ENCODE measurements at regions not wholly inside any gene's neighbourhood (a gene's known extent, or its start where the extent isn't known, plus 50 kb on each side); places are given as distances from the start of the nearest gene placed in this dataset.

- no TSS peak for BruUV-seq (replicated peaks)
Measured at GRCh38 chrX:98077440-98077839, 1193.7 kb downstream of the RPA4 start.

More at GRCh38 chrX:98077440-98077839, 1193.7 kb downstream of the RPA4 start:
- H3K4me1 ChIP-seq (ENCODE audit: control insufficient read depth, insufficient read depth, low read length) = no peaks in the 10 kb centered on the region
- no peak overlapping the region for H2AK9ac ChIP-seq (replicated peaks; ENCODE audit: low read depth, low read length, poor library complexity)
- no peak for TF ChIP-seq CEBPB (IDR thresholded peaks at IDR 0.05; ENCODE audit: low read depth, low read length)
- no peak for TF ChIP-seq POLR2A (IDR thresholded peaks at IDR 0.05; ENCODE audit: low read depth, low read length)
- TF ChIP-seq MXI1 (IDR thresholded peaks at IDR 0.05; ENCODE audit: borderline replicate concordance, low read depth, low read length) = no peak
- TF ChIP-seq RFX5 (IDR thresholded peaks at IDR 0.05; ENCODE audit: low read depth, low read length) = no peak
- no peak for TF ChIP-seq CHD1 (IDR thresholded peaks at IDR 0.05; ENCODE audit: low read depth, low read length)
- no peak for TF ChIP-seq MAFK (IDR thresholded peaks at IDR 0.05; ENCODE audit: low read depth, low read length)
- TF ChIP-seq, protein P1, sequence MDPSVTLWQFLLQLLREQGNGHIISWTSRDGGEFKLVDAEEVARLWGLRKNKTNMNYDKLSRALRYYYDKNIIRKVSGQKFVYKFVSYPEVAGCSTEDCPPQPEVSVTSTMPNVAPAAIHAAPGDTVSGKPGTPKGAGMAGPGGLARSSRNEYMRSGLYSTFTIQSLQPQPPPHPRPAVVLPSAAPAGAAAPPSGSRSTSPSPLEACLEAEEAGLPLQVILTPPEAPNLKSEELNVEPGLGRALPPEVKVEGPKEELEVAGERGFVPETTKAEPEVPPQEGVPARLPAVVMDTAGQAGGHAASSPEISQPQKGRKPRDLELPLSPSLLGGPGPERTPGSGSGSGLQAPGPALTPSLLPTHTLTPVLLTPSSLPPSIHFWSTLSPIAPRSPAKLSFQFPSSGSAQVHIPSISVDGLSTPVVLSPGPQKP (IDR thresholded peaks at IDR 0.05; ENCODE audit: borderline replicate concordance, low read depth, low read length) = no peak
- TF ChIP-seq, protein P2, sequence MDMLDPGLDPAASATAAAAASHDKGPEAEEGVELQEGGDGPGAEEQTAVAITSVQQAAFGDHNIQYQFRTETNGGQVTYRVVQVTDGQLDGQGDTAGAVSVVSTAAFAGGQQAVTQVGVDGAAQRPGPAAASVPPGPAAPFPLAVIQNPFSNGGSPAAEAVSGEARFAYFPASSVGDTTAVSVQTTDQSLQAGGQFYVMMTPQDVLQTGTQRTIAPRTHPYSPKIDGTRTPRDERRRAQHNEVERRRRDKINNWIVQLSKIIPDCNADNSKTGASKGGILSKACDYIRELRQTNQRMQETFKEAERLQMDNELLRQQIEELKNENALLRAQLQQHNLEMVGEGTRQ (IDR thresholded peaks at IDR 0.05; ENCODE audit: low read depth, low read length) = no peak
- TF ChIP-seq RAD21 (IDR thresholded peaks at IDR 0.05; ENCODE audit: low read length) = no peak
- no peak for TF ChIP-seq RCOR1 (IDR thresholded peaks at IDR 0.05; ENCODE audit: insufficient replicate concordance, low read length)
- TF ChIP-seq SMC3 (IDR thresholded peaks at IDR 0.05; ENCODE audit: low read depth, low read length) = no peak
- TF ChIP-seq NFE2L2 (IDR thresholded peaks at IDR 0.05; ENCODE audit: low read depth, low read length) = no peak
- no peak for TF ChIP-seq CTCF (conservative IDR thresholded peaks at IDR 0.05; ENCODE audit: low read depth, low read length)
- no peak for TF ChIP-seq FOS (IDR thresholded peaks at IDR 0.05; ENCODE audit: low read depth, low read length)
- no peak for TF ChIP-seq BHLHE40 (IDR thresholded peaks at IDR 0.05; ENCODE audit: low read depth, low read length)
- no peak overlapping the region for H4K8ac ChIP-seq (ENCODE audit: low read depth in 2 of 2, low read length in 2 of 2)
- H3K18ac ChIP-seq (ENCODE audit: low read depth, low read length) = no peak overlapping the region
- H4K20me1 ChIP-seq (ENCODE audit: insufficient read depth, low read length) = no peaks in the 10 kb centered on the region
- no peak overlapping the region for H3K27ac ChIP-seq (ENCODE audit: insufficient read depth, low read length)
- in situ Hi-C loops (cut with MboI; ENCODE audit: low sequenced_read_pairs) = no loop called here
- H3K9me1 ChIP-seq (ENCODE audit: insufficient read depth, low read length) = no peaks in the 10 kb centered on the region
- WGBS, 2 experiments (ENCODE audit: extremely low coverage in 2 of 2, insufficient read length in 1 of 2) = no CpG with 5 or more reads among the region's 5 CpGs
- no peaks in the 10 kb centered on the region for H3K9me3 ChIP-seq (ENCODE audit: control insufficient read depth, insufficient read depth, low read length)
- no peak overlapping the region for H3K4me2 ChIP-seq (ENCODE audit: low read depth, low read length)
- H2AFZ ChIP-seq (replicated peaks; ENCODE audit: low read length, poor library complexity) = no peak overlapping the region
- H4K91ac ChIP-seq (ENCODE audit: insufficient read depth, low read depth, low read length) = no peak overlapping the region
- H2BK5ac ChIP-seq (ENCODE audit: low read depth, low read length, poor library complexity, severe bottlenecking) = no peak overlapping the region
- no peaks in the 10 kb centered on the region for H3K36me3 ChIP-seq (ENCODE audit: control insufficient read depth, insufficient read depth, low read length)
- ATAC-seq (ENCODE audit: low read depth) = no peak
- no peak overlapping the region for H2BK20ac ChIP-seq (ENCODE audit: low read depth, low read length)
- no peak overlapping the region for H3K23ac ChIP-seq (ENCODE audit: low read depth, low read length)
- H3K27me3 ChIP-seq (ENCODE audit: control insufficient read depth, insufficient read depth, low read length) = no peaks in the 10 kb centered on the region
- H3K14ac ChIP-seq (replicated peaks; ENCODE audit: low read depth, low read length) = no peak overlapping the region
- H3K79me1 ChIP-seq (ENCODE audit: low read depth in 1 of 2, low read length in 2 of 2) = no peaks in the 10 kb centered on the region
- no peak overlapping the region for H2BK120ac ChIP-seq (ENCODE audit: low read depth, low read length)
- no peak for DNase-seq
- dilution Hi-C loops (cut with HindIII; ENCODE audit: low sequenced_read_pairs, unreplicated experiment) = no loop called here
- H3K9ac ChIP-seq (ENCODE audit: low read depth, low read length) = no peak overlapping the region
- no peak overlapping the region for H4K5ac ChIP-seq (ENCODE audit: low read depth, low read length)
- intact Hi-C loops (cut with micrococcal nuclease) = no loop called here
- no peak overlapping the region for H3K4me3 ChIP-seq (ENCODE audit: insufficient read depth, low read depth, low read length)
- H2BK15ac ChIP-seq (ENCODE audit: low read depth, low read length) = no peak overlapping the region
- ChIA-PET POLR2A (ENCODE audit: unreplicated experiment) (no interaction called here), CTCF (no interaction called here)
- H3K4ac ChIP-seq (ENCODE audit: low read depth, low read length) = no peak overlapping the region
- no peak overlapping the region for H3K56ac ChIP-seq (ENCODE audit: extremely low read depth, insufficient read depth, low read length)
- no peak overlapping the region for H2AK5ac ChIP-seq (ENCODE audit: low read depth, low read length)
